Neural cell (in vitro differentiated cells): ENCODE measurements at regions not wholly inside any gene's neighbourhood (a gene's known extent, or its start where the extent isn't known, plus 50 kb on each side); places are given as distances from the start of the nearest gene placed in this dataset.

Experiments
- CTCF ChIP-seq: fragments of 450-650 bp; IDR thresholded peaks from 2 replicates; pipeline ENCODE4 v1.5.1; 2014; ENCODE audit warnings: antibody characterized with exemption, mild to moderate bottlenecking, moderate library complexity; ENCODE audit not compliant: poor library complexity, severe bottlenecking
- EZH2 ChIP-seq: fragments of 200-600, 300-800 bp; shearing (Covaris generic), sonication (generic); IDR thresholded peaks from 2 replicates; pipeline ENCODE4 v1.6.1; 2014; ENCODE audit warnings: antibody characterized with exemption, low read length, borderline replicate concordance, mild to moderate bottlenecking; ENCODE audit not compliant: insufficient read depth, poor library complexity, severe bottlenecking

- TF ChIP-seq CTCF: no peak
- TF ChIP-seq EZH2: no peak
Measured at GRCh38 chr6:148105695-148106094, 236.9 kb upstream of the SASH1 start.
